HCT116 (cell line): ENCODE measurements at regions not wholly inside any gene's neighbourhood (a gene's known extent, or its start where the extent isn't known, plus 50 kb on each side); places are given as distances from the start of the nearest gene placed in this dataset.

Experiments
- ATAC-seq: fragments of 200-7000 bp; cut with Tn5 transposase; 2 replicates; pipeline ENCODE4 v1.9.1; 2020; ENCODE audit warnings: mild to moderate bottlenecking, moderate library complexity
- BruUV-seq: library from RNA; stranded (reverse); fragments of 400-500 nt; replicated peaks from 2 replicates; lab custom pipeline; 2021; lab: Mats Ljungman, UMichigan
- CTCF ChIA-PET: fragments of 300-600 bp; sonication (Branson Sonifier 250); formaldehyde crosslinking; loops from one replicate; lab custom pipeline; 2021; ENCODE audit warnings: antibody characterized with exemption; lab: Charles Lee
- POLR2A ChIA-PET: fragments of 300-600, 350-600 bp; sonication (Branson Sonifier 250); formaldehyde crosslinking; loops from one replicate; lab custom pipeline; 2021; ENCODE audit warnings: antibody characterized with exemption; lab: Charles Lee
- RAD21 ChIA-PET, 2 experiments: fragments of 300-600 bp; sonication (Branson Sonifier 250); formaldehyde crosslinking; loops; one replicate each; lab custom pipeline; 2023; ENCODE audit warnings: low total read pairs in 2 of 2; ENCODE audit not compliant: uncharacterized antibody in 2 of 2, unreplicated experiment in 2 of 2, low non-redundant PET in 1 of 2; lab: Charles Lee
- DNase-seq: peaks from one replicate; pipeline ENCODE4 v3.0.0-alpha.2; 2010; ENCODE audit warnings: low read depth, low spot score
- H2AFZ ChIP-seq: fragments of 200-600 bp; shearing (Covaris generic), sonication (generic); 2 replicates; pipeline ENCODE4 v1.6.1; 2017; ENCODE audit warnings: low read depth, mixed run types, mixed read lengths, antibody characterized with exemption, low read length; ENCODE audit not compliant: poor library complexity, severe bottlenecking
- H3K27ac ChIP-seq: 2 replicates; pipeline ENCODE4 v1.5.1; 2012; ENCODE audit warnings: low read depth, low read length
- H3K27me3 ChIP-seq: fragments of 200-600 bp; sonication (generic); 2 replicates; pipeline ENCODE4 v1.6.1; 2016; ENCODE audit warnings: mixed run types, low read length, mixed read lengths; ENCODE audit not compliant: insufficient read depth
- H3K36me3 ChIP-seq, 2 experiments: fragments of 200-500 bp in 1 of 2; fragments of 200-600 bp in 1 of 2; sonication (Bioruptor generic) in 1 of 2; sonication (generic) in 1 of 2; 2 replicates each; pipeline versions ENCODE4 v1.5.1 to v1.6.1; 2014 to 2016; ENCODE audit warnings: low read length in 2 of 2, inconsistent platforms in 1 of 2, mixed read lengths in 1 of 2, mixed run types in 1 of 2; ENCODE audit not compliant: insufficient read depth in 2 of 2, control insufficient read depth in 1 of 2
- H3K4me1 ChIP-seq, 2 experiments: fragments of 200-600 bp in 1 of 2; sonication (generic) in 1 of 2; 2 replicates each; pipeline versions ENCODE4 v1.5.1 to v1.6.1; 2012 to 2017; ENCODE audit warnings: low read length in 2 of 2, inconsistent platforms in 1 of 2, mild to moderate bottlenecking in 1 of 2, mixed read lengths in 1 of 2, mixed run types in 1 of 2, moderate library complexity in 1 of 2; ENCODE audit not compliant: insufficient read depth in 2 of 2, control insufficient read depth in 1 of 2
- H3K4me2 ChIP-seq: fragments of 200-600 bp; sonication (generic); 2 replicates; pipeline ENCODE4 v1.6.1; 2017; ENCODE audit warnings: mixed run types, low read length, mixed read lengths
- H3K4me3 ChIP-seq, 2 experiments: fragments of 200-600 bp in 1 of 2; sonication (generic) in 1 of 2; replicated peaks in 1 of 2; 2 replicates each; pipeline ENCODE4 v1.5.1; 2011 to 2016; ENCODE audit warnings: low read length in 2 of 2, control low read depth in 1 of 2, low read depth in 1 of 2, mild to moderate bottlenecking in 1 of 2, mixed read lengths in 1 of 2, mixed run types in 1 of 2
- H3K79me2 ChIP-seq: fragments of 200-600 bp; sonication (generic); 2 replicates; pipeline ENCODE4 v1.6.1; 2017; ENCODE audit warnings: mild to moderate bottlenecking, mixed run types, low read length, moderate library complexity, mixed read lengths; ENCODE audit not compliant: insufficient read depth
- H3K9ac ChIP-seq: fragments of 200-600 bp; sonication (generic); 2 replicates; pipeline ENCODE4 v1.6.1; 2016; ENCODE audit warnings: low read length, mixed read lengths
- H3K9me2 ChIP-seq: fragments of 200-600 bp; sonication (generic), shearing (Covaris generic); 2 replicates; pipeline ENCODE4 v1.6.1; 2017; ENCODE audit warnings: mixed run types, mild to moderate bottlenecking, moderate library complexity; ENCODE audit not compliant: insufficient read depth
- H3K9me3 ChIP-seq, 2 experiments: fragments of 200-500 bp in 1 of 2; fragments of 200-600 bp in 1 of 2; sonication (Bioruptor generic) in 1 of 2; sonication (generic) in 1 of 2; 2 replicates each; pipeline ENCODE4 v1.6.1; 2014 to 2017; ENCODE audit warnings: low read length in 2 of 2, mixed read lengths in 2 of 2, inconsistent platforms in 1 of 2, low read depth in 1 of 2, mild to moderate bottlenecking in 1 of 2, mixed run types in 1 of 2, moderate library complexity in 1 of 2; ENCODE audit not compliant: control insufficient read depth in 1 of 2, insufficient read depth in 1 of 2
- H4K20me1 ChIP-seq: fragments of 200-600 bp; sonication (generic), shearing (Covaris generic); 2 replicates; pipeline ENCODE4 v1.6.1; 2017; ENCODE audit warnings: mixed run types, mild to moderate bottlenecking, moderate library complexity; ENCODE audit not compliant: insufficient read depth
- ELF1 ChIP-seq: IDR thresholded peaks from 2 replicates; pipeline ENCODE4 v1.6.1; 2012; ENCODE audit warnings: low read depth, borderline replicate concordance
- EZH2 ChIP-seq: fragments of 200-600 bp; sonication (generic); IDR thresholded peaks from 2 replicates; pipeline ENCODE4 v1.6.1; 2017; ENCODE audit warnings: antibody characterized with exemption, mixed run types
- JUND ChIP-seq: IDR thresholded peaks from 2 replicates; pipeline ENCODE4 v1.6.1; 2012
- MAX ChIP-seq: IDR thresholded peaks from 2 replicates; pipeline ENCODE4 v1.6.1; 2012
- POLR2A ChIP-seq: IDR thresholded peaks from 2 replicates; pipeline ENCODE4 v1.7.0; 2011; ENCODE audit warnings: borderline replicate concordance; ENCODE audit not compliant: insufficient read depth, insufficient read length; ENCODE audit errors: extremely low read depth
- POLR2AphosphoS5 ChIP-seq: IDR thresholded peaks from 2 replicates; pipeline ENCODE4 v1.6.1; 2011; ENCODE audit warnings: mild to moderate bottlenecking, low read depth, low read length, moderate library complexity
- SP1 ChIP-seq: IDR thresholded peaks from 2 replicates; pipeline ENCODE4 v1.6.1; 2012; ENCODE audit warnings: low read depth
- YY1 ChIP-seq: IDR thresholded peaks from 2 replicates; pipeline ENCODE4 v1.6.1; 2011; ENCODE audit warnings: low read length, low read depth, moderate library complexity, mild to moderate bottlenecking; ENCODE audit not compliant: insufficient replicate concordance; ENCODE audit errors: extremely low read depth
- ZFX ChIP-seq: fragments of 450-650 bp; IDR thresholded peaks from 2 replicates; pipeline ENCODE4 v1.6.1; 2017
- ZNF274 ChIP-seq: fragments of 200-500 bp; sonication (Bioruptor generic); IDR thresholded peaks from 2 replicates; pipeline ENCODE4 v1.6.1; 2014; ENCODE audit warnings: mild to moderate bottlenecking, low read depth, low read length, inconsistent platforms
- intact Hi-C: fragments of 100-400 bp; cut with micrococcal nuclease; formaldehyde crosslinking; loops from 2 replicates; pipeline ENCODE4 v1.10.0; 2022
- TF ChIP-seq, protein P1 (sequence below): IDR thresholded peaks from 2 replicates; pipeline ENCODE4 v1.6.1; 2012; ENCODE audit warnings: low read depth
- TF ChIP-seq, protein P2 (sequence below): IDR thresholded peaks from 2 replicates; pipeline ENCODE4 v1.6.1; 2012

- TF ChIP-seq, protein P1, sequence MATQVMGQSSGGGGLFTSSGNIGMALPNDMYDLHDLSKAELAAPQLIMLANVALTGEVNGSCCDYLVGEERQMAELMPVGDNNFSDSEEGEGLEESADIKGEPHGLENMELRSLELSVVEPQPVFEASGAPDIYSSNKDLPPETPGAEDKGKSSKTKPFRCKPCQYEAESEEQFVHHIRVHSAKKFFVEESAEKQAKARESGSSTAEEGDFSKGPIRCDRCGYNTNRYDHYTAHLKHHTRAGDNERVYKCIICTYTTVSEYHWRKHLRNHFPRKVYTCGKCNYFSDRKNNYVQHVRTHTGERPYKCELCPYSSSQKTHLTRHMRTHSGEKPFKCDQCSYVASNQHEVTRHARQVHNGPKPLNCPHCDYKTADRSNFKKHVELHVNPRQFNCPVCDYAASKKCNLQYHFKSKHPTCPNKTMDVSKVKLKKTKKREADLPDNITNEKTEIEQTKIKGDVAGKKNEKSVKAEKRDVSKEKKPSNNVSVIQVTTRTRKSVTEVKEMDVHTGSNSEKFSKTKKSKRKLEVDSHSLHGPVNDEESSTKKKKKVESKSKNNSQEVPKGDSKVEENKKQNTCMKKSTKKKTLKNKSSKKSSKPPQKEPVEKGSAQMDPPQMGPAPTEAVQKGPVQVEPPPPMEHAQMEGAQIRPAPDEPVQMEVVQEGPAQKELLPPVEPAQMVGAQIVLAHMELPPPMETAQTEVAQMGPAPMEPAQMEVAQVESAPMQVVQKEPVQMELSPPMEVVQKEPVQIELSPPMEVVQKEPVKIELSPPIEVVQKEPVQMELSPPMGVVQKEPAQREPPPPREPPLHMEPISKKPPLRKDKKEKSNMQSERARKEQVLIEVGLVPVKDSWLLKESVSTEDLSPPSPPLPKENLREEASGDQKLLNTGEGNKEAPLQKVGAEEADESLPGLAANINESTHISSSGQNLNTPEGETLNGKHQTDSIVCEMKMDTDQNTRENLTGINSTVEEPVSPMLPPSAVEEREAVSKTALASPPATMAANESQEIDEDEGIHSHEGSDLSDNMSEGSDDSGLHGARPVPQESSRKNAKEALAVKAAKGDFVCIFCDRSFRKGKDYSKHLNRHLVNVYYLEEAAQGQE: no peak
- TF ChIP-seq, protein P2, sequence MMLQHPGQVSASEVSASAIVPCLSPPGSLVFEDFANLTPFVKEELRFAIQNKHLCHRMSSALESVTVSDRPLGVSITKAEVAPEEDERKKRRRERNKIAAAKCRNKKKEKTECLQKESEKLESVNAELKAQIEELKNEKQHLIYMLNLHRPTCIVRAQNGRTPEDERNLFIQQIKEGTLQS: no peak
- TF ChIP-seq POLR2AphosphoS5 (no peak), ZFX (no peak), EZH2 (no peak), MAX (no peak)
Observed at GRCh38 chr2:53463806-53464726, 303.5 kb upstream of the CHAC2 start (continued).

DNA sequence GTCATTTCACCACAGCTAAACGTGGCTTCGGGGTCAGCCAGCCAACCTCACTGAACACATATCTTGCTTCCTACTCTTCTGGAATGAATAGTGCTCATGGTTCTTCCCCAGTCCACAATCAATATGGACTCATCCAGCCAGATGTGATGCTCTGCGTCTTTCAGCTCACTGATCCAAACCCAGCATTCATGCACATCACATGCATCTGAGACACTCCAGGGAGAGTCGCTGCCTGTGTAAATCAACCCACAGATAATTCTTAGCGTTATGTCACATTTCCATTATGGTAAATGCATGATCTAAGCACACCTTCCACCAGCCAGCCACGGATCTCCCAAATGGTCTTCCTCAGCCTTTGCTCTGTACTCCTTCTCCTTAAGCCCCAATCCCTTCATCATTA, 306.7 kb upstream of the CHAC2 start:
- TF ChIP-seq ZNF274 (no peak), ZFX (no peak), POLR2A (no peak), YY1 (no peak), ELF1 (no peak), SP1 (no peak), EZH2 (no peak), JUND (no peak)
- TF ChIP-seq, all 23 proteins: peak for 0
- Histone ChIP-seq H3K9me3 (no peaks in the 10 kb centered on the region), H3K36me3 (no peaks in the 10 kb centered on the region), H3K4me2 (no peak overlapping the region), H3K4me3 (no peak overlapping the region), H2AFZ (no peak overlapping the region), H3K79me2 (no peaks in the 10 kb centered on the region), H3K9ac (no peak overlapping the region), H4K20me1 (no peaks in the 10 kb centered on the region), H3K4me1 (no peaks in the 10 kb centered on the region), H3K9me2 (no peaks in the 10 kb centered on the region), H3K27ac (no peak overlapping the region), H3K27me3 (no peaks in the 10 kb centered on the region)
- DNase-seq (no peak), ATAC-seq (no peak)
- BruUV-seq: no TSS peak
- ChIA-PET RAD21 (no interaction called here), CTCF (no interaction called here), POLR2A (no interaction called here)
- intact Hi-C loops: no loop called here
